SKM-1 treated with dmso at 0.1 percent for 144 hours (cell line): ENCODE measurements at regions not wholly inside any gene's neighbourhood (a gene's known extent, or its start where the extent isn't known, plus 50 kb on each side); places are given as distances from the start of the nearest gene placed in this dataset.
"Not testable (repeated sequence)": the region's sequence is repeated elsewhere in the genome, so short reads cannot be mapped to it uniquely, and the experiment has no call there.

Experiments
- DNase-seq: peaks from one replicate; lab custom pipeline; 2025; ENCODE audit not compliant: unreplicated experiment; lab: John Stamatoyannopoulos, UW

DNA sequence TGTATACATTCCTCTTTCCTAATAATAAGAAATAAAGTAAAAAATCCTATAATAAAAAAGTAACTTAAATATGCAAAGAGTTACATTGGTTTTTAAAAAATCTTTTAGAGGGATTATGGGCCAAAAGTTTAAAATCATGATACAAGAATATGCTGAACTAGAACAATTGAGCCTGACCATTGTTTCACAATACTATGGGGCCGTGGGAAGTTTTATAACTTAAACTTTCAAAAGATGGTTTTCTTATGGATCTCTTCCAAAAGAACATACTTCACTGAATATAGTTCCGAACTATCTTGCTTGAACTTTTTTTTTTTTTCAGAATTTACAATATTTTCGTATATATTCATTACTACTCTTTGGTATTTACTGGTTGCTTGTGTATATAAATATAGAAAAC is 97.6 kb downstream of the NFKBIZ start:
- no peak for DNase-seq

DNA sequence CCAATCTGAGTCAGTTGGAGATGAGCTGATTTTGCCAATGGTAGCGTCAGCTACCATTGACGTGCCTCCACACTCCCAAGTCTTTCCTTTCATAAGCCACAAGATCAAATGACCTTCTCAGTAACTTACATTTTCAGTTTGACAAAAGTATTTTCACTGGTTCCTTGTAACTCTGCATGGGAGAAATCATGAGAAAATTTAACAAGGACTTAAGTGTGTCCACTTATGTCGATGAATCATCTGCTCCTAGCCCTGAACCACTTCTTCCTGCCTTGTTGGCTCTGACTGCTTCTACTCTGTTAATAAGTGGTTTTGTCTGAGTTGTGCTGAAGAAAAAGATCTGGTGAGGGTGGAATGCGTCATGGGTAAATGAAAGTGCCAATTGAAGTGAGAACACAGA is 101.2 kb downstream of the NFKBIZ start:
- DNase-seq: no peak

DNA sequence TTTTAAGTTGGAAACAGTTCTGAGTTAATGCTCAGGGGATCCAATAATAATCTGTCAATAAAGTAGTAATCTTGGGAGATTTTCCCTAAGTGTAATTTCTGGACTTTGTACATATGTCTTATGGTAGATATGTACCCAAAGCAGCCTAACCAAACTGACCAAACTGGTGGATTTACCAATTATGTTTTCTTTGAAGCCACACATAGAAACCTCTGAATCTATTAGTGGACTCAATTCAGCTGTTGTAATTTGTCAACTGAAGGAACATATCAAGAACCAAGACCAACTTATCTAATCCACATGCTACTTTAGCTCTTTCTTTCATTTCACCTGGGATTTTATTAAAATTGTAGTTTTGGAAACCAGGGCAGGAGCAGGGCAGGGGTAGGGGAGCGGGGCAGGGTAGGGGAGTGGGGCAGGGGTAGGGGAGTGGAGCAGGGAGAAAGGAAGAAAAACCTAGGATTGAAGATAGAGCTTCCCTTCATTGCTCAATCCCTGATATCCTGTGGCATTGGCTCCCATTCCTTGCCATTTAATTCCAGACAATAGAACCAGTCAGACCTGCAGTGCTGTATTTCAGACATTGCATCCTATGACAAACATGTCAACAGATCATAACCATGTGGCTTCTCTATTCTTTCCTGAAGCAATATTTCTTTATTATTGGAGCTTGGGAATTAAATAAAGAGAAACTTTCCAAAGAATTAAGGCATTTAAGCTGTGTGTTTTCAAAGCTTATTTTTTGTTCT is 101.8 kb downstream of the NFKBIZ start:
- DNase-seq: no peak

DNA sequence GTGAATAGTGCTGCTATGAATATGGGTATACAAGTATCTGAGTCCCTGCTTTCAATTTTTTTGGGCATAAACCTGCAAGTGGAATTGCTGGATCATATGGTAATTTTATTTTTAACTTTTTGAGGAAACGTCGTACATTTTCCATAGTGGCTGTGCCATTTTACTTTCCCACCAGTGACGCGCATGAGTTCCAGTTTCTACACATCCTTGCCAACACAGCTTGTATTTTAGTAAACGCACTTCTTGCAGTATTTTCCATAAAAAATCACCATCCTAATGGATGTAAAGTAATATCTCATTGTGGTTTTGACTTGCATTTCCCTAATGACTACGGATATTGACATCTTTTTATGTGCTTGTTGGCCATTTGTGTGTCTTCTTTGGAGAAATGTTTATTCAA is 105.0 kb downstream of the NFKBIZ start:
- DNase-seq: no peak

DNA sequence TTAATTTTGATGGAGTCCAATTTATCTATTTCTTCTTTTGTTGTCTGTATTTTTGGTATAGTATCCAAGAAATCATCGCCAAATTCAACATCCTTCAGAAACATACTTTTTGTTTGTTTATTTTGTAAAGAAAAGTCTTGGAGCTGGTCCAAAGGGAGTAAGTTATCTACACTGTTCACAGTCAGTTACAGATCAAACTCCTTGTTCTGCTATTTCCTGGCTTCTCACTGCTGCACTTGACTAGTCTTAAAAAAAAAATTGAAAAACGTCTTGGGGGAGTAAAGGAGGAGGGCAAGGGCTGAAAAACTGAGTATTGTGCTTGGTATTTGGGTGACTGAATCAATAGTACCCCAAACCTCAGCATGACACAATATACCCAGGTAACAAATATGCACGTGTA is 105.6 kb downstream of the NFKBIZ start:
- no peak for DNase-seq

DNA sequence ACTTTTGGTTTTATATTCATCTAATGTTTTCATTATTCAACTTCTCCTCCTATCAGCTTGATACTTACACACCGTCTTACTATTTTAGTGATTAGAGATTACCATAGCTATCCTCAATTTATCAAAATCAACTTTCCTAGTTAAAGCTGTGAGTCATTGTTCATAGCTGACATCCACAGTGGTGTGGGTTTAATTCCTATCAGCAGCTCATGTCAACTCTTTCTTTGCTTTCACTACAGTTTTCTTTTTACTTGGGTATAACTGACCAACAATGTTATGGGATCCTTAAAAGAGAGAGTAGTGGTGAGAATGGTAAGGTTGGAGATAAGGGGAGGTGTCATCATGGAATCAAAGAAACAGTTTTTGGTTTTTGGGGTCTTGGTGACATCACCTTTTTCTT is 112.7 kb downstream of the NFKBIZ start:
- DNase-seq: no peak

DNA sequence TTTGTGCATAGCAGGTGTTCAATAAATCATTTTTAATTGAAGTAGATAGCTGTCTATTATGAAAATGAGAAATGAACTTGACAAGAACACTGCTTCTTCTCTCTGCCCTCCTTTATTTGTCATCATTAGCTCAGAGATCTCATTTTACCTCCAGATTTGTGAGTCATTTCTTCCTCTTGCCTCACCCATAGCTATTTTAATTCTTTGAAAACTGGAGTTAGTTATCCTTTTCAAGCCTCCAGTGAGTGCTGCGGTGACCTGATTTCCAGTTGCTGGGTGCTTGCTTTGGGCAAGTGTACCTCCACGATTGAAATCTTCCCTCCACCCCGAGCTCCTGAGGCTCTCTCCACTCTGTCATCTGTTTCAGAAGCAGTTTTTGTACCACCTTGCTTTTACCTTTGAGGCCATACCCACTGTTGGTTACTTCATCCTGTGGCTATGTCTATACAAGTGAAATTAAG is 114.6 kb downstream of the NFKBIZ start:
- DNase-seq: no peak

DNA sequence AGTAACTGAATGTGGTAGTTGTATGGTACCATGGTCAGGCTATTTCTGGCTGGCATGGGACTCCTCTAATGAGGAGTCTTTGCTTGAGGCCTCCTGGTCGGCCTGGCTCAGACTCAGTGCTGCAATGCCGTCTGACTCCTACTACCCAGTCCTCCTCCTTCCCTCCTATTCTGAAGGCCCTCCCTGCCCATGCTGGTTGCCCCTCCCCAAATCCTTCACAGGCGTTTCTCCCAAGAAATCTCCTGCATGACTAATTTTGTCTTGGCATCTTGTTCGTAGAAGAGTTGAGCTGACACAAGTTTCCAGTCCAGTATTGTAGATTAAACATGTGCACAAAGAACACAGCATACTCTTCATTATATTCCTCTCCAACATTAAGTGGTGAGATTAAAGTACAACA is 115.5 kb downstream of the NFKBIZ start:
- DNase-seq: no peak

DNA sequence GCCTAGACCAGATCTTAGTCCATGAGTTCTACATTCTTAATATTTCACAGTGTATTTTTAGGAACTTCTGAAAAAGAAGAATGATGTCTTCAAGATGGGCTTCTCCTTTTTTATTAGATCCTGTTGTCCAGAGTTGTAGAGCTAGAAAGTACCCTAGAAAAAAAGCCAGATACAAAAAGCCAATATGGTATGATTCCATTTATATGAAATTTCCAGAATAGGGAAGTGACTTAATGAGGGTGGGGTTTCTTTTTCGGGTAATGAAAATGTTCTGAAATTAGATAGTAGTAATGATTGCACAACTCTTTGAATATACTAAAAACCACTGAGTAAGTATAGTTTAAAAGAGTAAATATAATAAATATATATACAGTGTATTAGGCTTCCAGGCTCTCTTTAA is 116.9 kb downstream of the NFKBIZ start:
- DNase-seq: no peak

DNA sequence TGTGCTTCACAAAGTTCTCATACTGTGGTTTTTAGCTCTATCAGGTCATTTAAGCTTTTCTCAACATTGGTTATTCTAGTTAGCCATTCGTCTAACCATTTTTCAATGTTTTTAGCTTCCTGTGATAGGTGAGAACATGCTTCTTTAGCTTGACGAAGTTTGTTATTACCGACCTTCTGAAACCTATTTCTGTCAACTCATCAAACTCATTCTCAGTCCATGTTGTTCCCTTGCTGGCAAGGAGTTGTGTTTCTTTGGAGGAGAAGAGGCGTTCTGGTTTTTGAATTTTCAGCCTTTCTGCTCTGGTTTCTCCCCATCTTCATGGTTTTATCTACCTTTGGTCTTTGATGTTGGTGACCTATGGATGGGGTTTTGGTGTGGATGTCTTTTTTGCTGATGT is 120.9 kb downstream of the NFKBIZ start:
- DNase-seq: no peak

DNA sequence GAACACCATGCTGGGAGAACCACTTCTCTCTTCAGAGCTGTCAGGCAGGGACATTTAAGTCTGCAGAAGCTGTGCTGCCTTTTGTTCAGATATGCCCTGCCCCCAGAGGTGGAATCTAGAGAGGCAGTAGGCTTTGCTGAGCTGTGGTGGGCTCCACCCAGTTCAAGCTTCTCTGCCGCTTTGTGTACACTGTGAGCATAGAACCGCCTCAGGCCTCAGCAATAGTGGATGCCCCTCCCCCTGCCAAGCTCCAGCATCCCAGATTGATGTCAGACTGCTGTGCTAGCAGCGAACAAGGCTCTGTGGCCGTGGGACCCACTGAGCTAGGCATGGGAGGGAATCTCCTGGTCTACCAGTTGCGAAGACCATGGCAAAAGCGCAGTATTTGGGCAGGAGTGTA is 121.6 kb downstream of the NFKBIZ start:
- DNase-seq: no peak

DNA sequence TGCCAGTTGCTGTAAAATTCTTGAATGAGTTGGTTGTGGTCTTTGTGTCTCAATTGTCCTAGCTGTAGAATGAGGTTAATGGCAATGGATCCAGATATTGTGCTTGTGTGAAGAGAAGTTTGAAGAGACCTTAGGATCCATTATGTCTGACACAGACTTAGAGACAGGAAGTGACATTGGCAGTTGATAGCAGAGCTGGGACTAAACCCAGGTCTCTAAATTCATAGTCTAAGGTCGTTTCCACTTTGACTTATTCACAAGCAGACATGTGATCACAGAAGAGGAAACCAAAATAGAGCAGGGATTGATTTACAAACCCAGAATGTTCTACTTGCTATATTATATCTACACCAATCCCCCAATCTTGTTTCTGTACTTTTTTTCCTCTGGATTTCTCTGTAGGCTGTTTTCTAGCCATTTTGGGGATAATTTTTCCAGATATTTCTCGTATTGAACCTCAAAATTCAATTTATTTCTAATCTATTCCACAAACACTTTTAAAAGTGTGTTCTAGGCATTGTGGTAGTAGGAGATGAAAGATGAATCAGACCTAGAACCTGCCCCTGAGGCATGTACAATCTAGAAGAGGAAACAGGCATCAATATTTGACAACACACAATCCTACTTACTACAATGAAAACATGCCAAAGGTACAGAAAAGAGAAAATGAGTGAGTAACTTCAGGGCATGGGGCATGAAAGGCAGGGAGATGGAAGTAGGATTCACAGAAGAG is 123.3 kb downstream of the NFKBIZ start:
- no peak for DNase-seq

DNA sequence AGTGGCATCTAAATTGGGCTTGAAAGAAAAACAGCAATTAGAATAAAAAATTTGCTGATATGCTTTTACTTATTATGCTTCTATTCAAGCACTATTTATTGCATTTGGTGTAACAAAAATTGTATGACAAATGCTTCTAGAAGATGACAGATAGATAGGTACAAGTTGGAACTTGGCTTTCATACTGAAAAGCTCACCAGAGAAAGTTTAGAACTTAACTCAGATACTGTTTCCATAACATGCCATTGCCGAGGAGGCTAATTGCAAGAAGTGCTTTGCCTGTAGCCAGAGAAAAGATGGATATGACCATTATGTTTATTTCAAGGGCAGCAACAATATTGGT is 123.8 kb downstream of the NFKBIZ start:
- no peak for DNase-seq

DNA sequence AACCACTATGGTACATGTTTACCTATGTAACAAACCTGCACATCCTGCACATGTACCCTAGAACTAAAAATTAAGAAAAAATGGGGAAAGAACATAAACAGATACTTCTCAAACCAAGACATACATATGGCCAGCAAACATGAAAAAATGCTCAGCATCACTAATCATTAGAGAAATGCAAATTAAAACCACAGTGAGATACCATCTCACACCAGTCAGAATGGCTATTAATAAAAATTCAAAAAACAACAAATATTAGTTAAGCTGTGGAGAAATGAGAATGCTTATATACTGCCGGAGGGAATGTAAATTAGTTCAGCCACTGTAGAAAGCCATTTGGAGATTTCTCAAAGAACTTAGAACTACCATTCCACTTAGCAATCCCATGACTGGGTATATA is 126.1 kb downstream of the NFKBIZ start:
- not testable (repeated sequence) for DNase-seq

DNA sequence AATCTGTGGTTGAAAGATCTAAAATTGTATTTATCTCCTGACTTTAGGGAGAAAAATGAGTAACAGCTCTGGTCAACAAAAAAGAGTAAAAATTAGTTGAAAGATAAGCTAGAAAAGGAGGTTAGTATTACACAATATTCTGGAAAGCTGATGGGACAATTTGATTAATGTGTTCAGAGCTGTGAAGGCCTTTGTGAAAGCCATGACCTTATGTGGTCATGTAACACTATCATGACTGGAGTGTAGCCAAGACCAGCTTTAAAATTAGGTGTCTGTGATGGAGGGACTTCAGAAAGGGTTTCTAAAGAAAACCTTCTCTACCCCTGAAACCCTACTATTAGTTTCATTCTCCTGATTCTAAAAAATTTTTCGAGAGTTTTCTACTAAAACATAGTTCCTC is 127.2 kb downstream of the NFKBIZ start:
- no peak for DNase-seq

DNA sequence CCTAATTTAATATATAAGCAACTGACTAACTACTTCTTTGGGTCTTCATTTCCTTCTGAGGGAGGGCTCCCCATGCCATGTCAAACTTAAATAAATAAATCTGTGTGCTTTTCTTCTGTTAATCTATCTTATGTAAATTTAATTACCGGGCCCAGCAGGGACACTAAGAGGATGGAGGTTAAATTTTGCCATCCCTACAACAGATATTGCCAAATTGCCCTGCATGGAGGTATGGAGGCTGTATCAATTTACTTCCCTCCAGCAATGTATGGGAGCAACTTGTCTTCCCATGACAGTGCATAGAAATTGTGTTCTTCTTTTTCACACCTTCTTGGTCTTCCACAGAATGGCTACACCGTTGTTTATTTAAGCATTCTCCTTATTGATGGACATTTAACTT is 129.0 kb downstream of the NFKBIZ start:
- no peak for DNase-seq

DNA sequence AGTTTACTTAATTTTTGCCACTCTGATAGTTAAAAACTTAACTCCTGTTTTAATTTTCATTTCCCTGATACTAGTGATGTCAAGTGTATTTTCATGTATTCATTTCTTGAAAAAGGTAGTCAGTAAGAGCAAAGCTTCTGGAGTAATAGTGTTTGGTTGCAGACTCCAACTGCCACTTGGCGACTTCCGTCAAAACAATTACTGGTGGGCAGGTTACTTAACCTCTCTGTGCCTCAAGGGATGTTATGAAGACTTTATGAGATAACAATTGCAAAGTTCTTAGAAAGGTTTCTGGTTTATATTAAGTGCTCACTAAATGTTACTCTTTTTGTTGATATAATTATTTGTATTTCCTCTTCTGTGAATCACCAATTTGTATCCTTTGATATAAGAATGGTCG is 129.7 kb downstream of the NFKBIZ start:
- DNase-seq: peak; percentile 50

DNA sequence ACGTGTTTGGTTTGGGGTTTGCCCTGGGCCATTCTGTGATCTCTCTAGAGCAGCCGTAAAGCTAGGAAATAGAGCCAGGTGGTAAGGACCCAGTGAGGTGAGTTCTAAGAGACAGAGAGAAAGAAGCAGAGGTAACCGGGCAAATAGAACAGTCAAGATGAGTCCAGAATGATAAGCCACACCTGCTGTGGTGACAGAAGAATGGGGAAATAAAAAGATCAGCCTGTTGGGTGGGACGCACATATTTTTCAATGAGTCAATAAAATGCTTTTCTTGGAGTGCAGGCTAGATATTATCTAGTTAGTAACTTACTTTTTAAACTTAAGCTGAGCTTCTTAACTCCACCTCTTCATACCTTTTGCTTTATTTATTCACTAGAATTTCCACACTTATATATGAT is 135.0 kb downstream of the NFKBIZ start:
- no peak for DNase-seq

DNA sequence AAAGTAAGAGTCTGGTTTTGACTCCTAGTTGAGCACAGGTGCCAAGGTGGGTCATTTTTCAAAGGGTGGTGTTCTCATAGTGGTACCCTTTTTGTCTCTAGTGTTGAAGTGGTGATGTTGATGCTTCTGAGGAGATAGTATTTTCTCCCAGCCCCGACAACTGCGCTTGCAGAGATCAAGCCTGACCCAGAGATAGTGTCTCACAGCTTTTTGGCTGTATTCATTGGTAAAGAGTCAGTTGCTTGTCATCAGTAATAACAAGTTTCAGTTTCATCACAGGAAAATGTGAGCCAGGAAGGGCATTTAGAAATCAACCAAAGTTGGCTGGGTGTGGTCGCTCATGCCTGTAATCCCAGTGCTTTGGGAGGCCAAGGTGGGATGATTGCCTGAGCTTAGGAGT is 139.3 kb downstream of the NFKBIZ start:
- no peak for DNase-seq

DNA sequence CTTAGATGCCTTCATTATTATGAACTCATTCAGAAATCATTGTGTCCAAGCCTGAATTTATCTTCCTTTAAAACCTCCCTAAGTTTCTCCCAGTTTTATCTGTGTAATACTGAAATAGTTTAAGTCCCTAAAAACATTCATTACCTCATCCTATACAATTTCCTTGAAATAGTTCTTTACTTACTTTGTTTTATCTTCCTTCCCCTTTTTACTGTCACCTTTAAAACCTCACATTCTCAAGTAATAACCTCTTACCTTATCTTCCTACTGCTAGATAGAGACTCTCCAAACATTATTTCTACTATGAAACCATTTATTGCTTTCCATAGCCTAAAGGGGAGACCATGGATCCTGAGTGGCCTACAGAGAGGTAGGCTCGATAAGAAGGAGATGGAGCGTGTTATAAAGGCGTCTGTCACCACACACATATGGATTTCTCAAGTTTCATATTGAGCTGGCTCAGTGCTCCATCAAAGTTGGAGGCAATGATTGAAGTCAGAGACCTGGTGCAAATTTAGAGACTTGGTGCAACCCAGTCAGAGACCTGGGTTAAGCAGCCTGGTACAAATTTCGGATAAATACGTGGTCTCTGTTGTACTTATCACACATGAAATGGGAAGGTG is 140.4 kb downstream of the NFKBIZ start:
- peak; percentile 30 for DNase-seq

DNA sequence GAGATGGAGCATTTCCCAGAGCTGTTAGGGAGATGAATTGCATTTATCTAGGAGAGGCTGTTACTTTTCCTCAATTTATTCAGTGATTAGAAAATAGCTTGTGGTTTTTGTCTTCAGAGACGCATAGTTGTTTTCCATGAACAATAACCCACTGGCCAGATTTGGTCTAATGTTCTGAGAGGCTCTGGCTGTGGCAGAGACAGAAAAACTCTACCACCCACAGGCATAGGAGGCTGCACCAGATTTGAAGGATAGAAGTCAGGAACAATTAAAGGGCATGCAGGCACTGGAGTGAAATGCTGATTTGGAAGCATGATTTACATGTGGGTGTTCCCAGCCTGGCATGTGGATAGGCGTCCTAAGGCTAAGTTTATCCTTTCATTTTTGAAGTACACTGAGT is 143.5 kb downstream of the NFKBIZ start:
- no peak for DNase-seq

DNA sequence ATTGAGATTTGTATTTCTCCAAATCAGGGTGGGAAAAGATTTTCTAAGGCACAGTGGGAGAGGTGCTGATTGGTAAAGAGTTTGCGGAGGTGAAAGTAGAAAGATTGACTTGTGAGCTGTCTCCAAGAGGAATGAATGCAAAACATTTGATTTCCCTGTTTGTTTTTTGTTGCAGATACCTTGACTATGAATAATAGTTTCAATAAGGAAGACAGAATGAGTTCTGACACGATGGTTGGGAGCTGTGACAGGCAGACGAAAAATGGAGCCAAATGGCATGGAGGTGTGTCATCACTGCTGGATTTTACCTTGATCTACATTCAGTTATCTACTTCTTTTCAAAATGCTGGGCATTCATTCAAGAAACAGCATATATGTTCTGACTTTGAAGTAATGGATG is 145.1 kb downstream of the NFKBIZ start:
- no peak for DNase-seq
